ENCODE measurements at regions not wholly inside any gene's neighbourhood (a gene's known extent, or its start where the extent isn't known, plus 50 kb on each side); places are given as distances from the start of the nearest gene placed in this dataset.
"Not testable (repeated sequence)": the region's sequence is repeated elsewhere in the genome, so short reads cannot be mapped to it uniquely, and the experiment has no call there.

DNA sequence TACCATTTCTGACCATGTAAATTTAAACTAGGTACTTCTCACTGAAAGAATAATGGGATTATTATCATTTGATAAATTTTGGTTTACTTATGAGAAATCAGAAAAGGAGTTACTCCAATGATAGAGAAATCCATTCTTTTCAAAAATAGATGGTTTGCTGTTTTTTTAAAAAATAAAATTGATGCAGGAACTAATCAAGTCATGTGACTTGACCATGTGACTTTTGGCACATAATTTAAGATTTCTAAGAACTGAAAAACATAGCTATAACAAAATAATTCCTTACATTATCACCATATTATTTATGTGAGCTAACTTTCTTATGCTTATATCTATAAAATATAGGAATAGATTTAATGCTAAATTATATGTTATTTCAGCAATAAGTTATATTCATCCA lies 247.1 kb upstream of the FIGN start:
- ATAC-seq (no peak), DNase-seq (no peak)
- intact Hi-C loops (cut with micrococcal nuclease): no loop called here
- Mint-ChIP-seq H3K4me1 (no peaks in the 10 kb centered on the region), H3K27me3 (ENCODE audit: low read depth in 2 of 2) (no peaks in the 10 kb centered on the region), H3K36me3 (no peaks in the 10 kb centered on the region), H3K9me3 (peaks cover 4 to 6% of the 10 kb centered on the region in 2 donors), H3K27ac (no peak overlapping the region), H3K4me3 (no peak overlapping the region)
- no peak overlapping the region for H3K27ac ChIP-seq (ENCODE audit: low read length)
- H3K9me3 ChIP-seq (ENCODE audit: control insufficient read depth, insufficient read depth, low read length): peaks cover 4% of the 10 kb centered on the region
- H3K4me1 ChIP-seq (ENCODE audit: control insufficient read depth, insufficient read depth, low read length): no peaks in the 10 kb centered on the region
- H3K4me3 ChIP-seq (ENCODE audit: low read length): no peak overlapping the region
- H3K36me3 ChIP-seq (ENCODE audit: control insufficient read depth, insufficient read depth, low read length): no peaks in the 10 kb centered on the region
- H3K27me3 ChIP-seq (ENCODE audit: control insufficient read depth, insufficient read depth, low read length): no peaks in the 10 kb centered on the region
- TF ChIP-seq, protein P1, sequence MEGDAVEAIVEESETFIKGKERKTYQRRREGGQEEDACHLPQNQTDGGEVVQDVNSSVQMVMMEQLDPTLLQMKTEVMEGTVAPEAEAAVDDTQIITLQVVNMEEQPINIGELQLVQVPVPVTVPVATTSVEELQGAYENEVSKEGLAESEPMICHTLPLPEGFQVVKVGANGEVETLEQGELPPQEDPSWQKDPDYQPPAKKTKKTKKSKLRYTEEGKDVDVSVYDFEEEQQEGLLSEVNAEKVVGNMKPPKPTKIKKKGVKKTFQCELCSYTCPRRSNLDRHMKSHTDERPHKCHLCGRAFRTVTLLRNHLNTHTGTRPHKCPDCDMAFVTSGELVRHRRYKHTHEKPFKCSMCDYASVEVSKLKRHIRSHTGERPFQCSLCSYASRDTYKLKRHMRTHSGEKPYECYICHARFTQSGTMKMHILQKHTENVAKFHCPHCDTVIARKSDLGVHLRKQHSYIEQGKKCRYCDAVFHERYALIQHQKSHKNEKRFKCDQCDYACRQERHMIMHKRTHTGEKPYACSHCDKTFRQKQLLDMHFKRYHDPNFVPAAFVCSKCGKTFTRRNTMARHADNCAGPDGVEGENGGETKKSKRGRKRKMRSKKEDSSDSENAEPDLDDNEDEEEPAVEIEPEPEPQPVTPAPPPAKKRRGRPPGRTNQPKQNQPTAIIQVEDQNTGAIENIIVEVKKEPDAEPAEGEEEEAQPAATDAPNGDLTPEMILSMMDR (IDR thresholded peaks at IDR 0.05): no peak

DNA sequence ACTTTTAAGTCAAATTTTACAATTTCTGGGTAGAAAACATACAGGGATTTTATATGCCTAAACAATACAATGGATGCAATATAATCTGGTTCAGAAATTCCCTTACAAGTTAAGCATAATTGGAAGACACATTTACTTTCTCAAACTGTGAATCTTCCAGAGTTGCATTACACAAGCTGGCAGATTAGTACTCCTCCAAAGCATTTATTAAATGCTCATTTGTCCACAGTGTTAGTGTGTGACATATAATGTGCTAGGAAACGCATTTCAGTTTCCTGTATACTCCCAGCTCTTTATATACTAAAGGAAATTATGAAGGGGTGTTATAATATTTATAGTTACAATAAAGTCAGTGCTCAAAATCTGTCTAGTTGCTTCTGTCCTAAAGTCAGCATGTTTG lies 239.0 kb upstream of the FIGN start:
- Mint-ChIP-seq H3K27ac (no peak overlapping the region), H3K4me3 (no peak overlapping the region), H3K9me3 (peaks cover 5 to 6% of the 10 kb centered on the region in 2 donors), H3K4me1 (no peaks in the 10 kb centered on the region), H3K27me3 (ENCODE audit: low read depth in 2 of 2) (no peaks in the 10 kb centered on the region), H3K36me3 (no peaks in the 10 kb centered on the region)
- no peaks in the 10 kb centered on the region for H3K27me3 ChIP-seq (ENCODE audit: control insufficient read depth, insufficient read depth, low read length)
- ATAC-seq (no peak), DNase-seq (no peak)
- H3K4me3 ChIP-seq (ENCODE audit: low read length): no peak overlapping the region
- WGBS (ENCODE audit: insufficient coverage): no CpG with 5 or more reads among the region's 1 CpG
- TF ChIP-seq, protein P1 (IDR thresholded peaks at IDR 0.05): no peak
- H3K27ac ChIP-seq (ENCODE audit: low read length): no peak overlapping the region
- intact Hi-C loops (cut with micrococcal nuclease): no loop called here
- peaks cover 4% of the 10 kb centered on the region for H3K9me3 ChIP-seq (ENCODE audit: control insufficient read depth, insufficient read depth, low read length)
- no peaks in the 10 kb centered on the region for H3K36me3 ChIP-seq (ENCODE audit: control insufficient read depth, insufficient read depth, low read length)
- H3K4me1 ChIP-seq (ENCODE audit: control insufficient read depth, insufficient read depth, low read length): no peaks in the 10 kb centered on the region

DNA sequence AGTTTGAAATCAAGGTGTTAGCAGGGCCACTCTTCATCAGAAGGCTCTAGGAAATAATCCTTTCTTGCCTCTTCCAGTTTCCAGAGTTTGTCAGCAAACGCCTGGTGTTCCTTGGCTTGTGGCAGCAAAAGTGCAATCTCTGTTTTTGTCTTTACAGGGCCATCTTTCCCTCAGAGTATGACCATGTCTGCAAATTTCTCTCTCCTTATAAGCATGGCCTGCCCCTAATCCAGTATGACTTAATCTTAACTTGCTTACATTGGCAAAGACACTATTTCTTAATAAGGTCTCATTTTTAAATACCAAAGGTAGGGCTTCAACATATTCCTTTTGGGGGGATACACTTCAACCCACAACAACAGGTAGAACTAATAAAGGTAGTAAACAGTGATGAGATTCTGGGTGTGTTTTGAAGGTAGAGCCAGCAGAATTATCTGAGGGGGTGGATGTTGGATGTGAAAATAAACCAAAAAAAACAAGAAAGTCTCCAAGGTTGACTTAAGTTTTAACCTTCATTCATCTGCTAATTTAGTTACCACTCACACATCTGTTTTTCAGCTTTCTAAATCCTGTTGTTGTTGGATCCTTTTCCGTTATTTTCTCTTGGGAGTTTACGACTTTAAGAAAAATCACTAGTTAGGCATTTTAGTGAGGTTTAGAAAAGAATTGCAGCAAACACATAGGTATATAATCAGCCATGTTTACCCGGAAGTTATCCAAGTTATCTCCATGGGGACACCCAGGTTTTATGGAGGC lies 234.4 kb upstream of the FIGN start:
- no peaks in the 10 kb centered on the region for H3K4me1 ChIP-seq (ENCODE audit: control insufficient read depth, insufficient read depth, low read length)
- H3K9me3 ChIP-seq (ENCODE audit: control insufficient read depth, insufficient read depth, low read length): no peaks in the 10 kb centered on the region
- intact Hi-C loops (cut with micrococcal nuclease): no loop called here
- ATAC-seq: no peak
- DNase-seq: no peak
- H3K4me3 ChIP-seq (ENCODE audit: low read length): no peak overlapping the region
- Mint-ChIP-seq H3K27ac (no peak overlapping the region), H3K27me3 (ENCODE audit: low read depth in 2 of 2) (no peaks in the 10 kb centered on the region), H3K4me3 (no peak overlapping the region), H3K9me3 (peaks cover 2 to 10% of the 10 kb centered on the region in 2 donors), H3K4me1 (no peaks in the 10 kb centered on the region), H3K36me3 (no peaks in the 10 kb centered on the region)
- WGBS (ENCODE audit: insufficient coverage): 84% methylated on average over 4 of the region's 4 CpGs
- no peaks in the 10 kb centered on the region for H3K27me3 ChIP-seq (ENCODE audit: control insufficient read depth, insufficient read depth, low read length)
- H3K36me3 ChIP-seq (ENCODE audit: control insufficient read depth, insufficient read depth, low read length): no peaks in the 10 kb centered on the region
- TF ChIP-seq, protein P1 (IDR thresholded peaks at IDR 0.05): no peak
- H3K27ac ChIP-seq (ENCODE audit: low read length): no peak overlapping the region

DNA sequence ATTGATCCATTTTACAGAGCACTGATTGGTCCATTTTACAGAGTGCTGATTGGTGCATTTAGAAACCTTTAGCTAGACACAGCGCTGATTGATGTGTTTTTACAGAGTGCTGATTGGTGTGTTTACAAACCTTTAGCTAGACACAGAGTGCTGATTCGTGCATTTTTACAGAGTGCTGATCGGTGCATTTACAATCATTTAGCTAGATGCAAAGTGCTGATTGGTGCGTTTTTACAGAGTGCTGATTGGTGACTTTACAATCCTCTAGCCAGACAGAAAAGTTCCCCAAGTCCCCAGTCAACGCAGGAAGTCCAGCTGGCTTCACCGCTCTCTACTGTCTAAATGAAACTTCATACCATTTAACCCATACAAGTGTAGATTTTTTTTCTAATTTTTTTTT lies 228.5 kb upstream of the FIGN start:
- H3K9me3 ChIP-seq (ENCODE audit: control insufficient read depth, insufficient read depth, low read length); DNase-seq; H3K4me3 Mint-ChIP-seq; H3K4me3 ChIP-seq (ENCODE audit: low read length); H3K4me1 Mint-ChIP-seq; H3K27me3 ChIP-seq (ENCODE audit: control insufficient read depth, insufficient read depth, low read length); H3K4me1 ChIP-seq (ENCODE audit: control insufficient read depth, insufficient read depth, low read length); H3K36me3 Mint-ChIP-seq; H3K27me3 Mint-ChIP-seq (ENCODE audit: low read depth in 2 of 2); H3K27ac ChIP-seq (ENCODE audit: low read length); ATAC-seq; H3K36me3 ChIP-seq (ENCODE audit: control insufficient read depth, insufficient read depth, low read length); H3K27ac Mint-ChIP-seq; intact Hi-C loops (cut with micrococcal nuclease): not testable (repeated sequence)
- 93% methylated on average over 4 of the region's 6 CpGs for WGBS (ENCODE audit: insufficient coverage)
- peaks cover 13 to 15% of the 10 kb centered on the region in 2 donors for H3K9me3 Mint-ChIP-seq
